Stimulated activated naive CD8-positive, alpha-beta T cell treated with anti-CD3 and anti-CD28 coated beads, Interleukin-15, amount 100 ng/mL, for 72 hours (primary cell): ENCODE measurements at regions not wholly inside any gene's neighbourhood (a gene's known extent, or its start where the extent isn't known, plus 50 kb on each side); places are given as distances from the start of the nearest gene placed in this dataset.
"Not testable (repeated sequence)": the region's sequence is repeated elsewhere in the genome, so short reads cannot be mapped to it uniquely, and the experiment has no call there.

ENCODE experiments used
- ATAC-seq: fragments of 150-1000 bp; cut with Tn5 transposase; 2 replicates; pipeline ENCODE4 v1.10.0; 2021; ENCODE audit warnings: mild to moderate bottlenecking, moderate library complexity
- DNase-seq, 2 donors: peaks; one replicate each; pipeline ENCODE4 v3.0.0; 2021 to 2022
- H3K27ac Mint-ChIP-seq, 2 donors: one replicate each; pipeline ENCODE4 v1.8.0; 2022; ENCODE audit warnings: mild to moderate bottlenecking in 2 of 2, mixed read lengths in 2 of 2, moderate library complexity in 2 of 2
- H3K27me3 Mint-ChIP-seq: one replicate; pipeline ENCODE4 v1.8.0; 2022; ENCODE audit warnings: mixed read lengths
- H3K4me1 Mint-ChIP-seq: one replicate; pipeline ENCODE4 v1.8.0; 2022; ENCODE audit warnings: mild to moderate bottlenecking, mixed read lengths
- H3K4me3 Mint-ChIP-seq, 2 donors: one replicate each; pipeline ENCODE4 v1.8.0; 2022; ENCODE audit warnings: mild to moderate bottlenecking in 2 of 2, mixed read lengths in 2 of 2, moderate library complexity in 1 of 2
- H3K9me3 Mint-ChIP-seq, 2 donors: one replicate each; pipeline ENCODE4 v1.8.0; 2022; ENCODE audit warnings: mixed read lengths in 2 of 2

- Mint-ChIP-seq H3K27me3 (no peaks in the 10 kb centered on the region), H3K4me1 (no peaks in the 10 kb centered on the region), H3K27ac (no peak overlapping the region), H3K9me3 (no peaks in the 10 kb centered on the region), H3K4me3 (no peak overlapping the region)
- no peak for DNase-seq
- ATAC-seq, result no peak
Observed at GRCh38 chr9:104300124-104300523, 203.9 kb upstream of the OR13F1 start.

- Mint-ChIP-seq H3K27me3 (no peaks in the 10 kb centered on the region), H3K4me3 (no peak overlapping the region), H3K9me3 (peaks cover 11 to 12% of the 10 kb centered on the region in 2 donors), H3K27ac (no peak overlapping the region), H3K4me1 (no peaks in the 10 kb centered on the region)
- no peak for ATAC-seq
- DNase-seq, result no peak
Observed at GRCh38 chr9:104301755-104302154, 202.3 kb upstream of the OR13F1 start.

GRCh38 chr9:104302775-104303174 is 201.3 kb upstream of the OR13F1 start:
- H3K4me1 Mint-ChIP-seq, result no peaks in the 10 kb centered on the region
- no peaks in the 10 kb centered on the region for H3K27me3 Mint-ChIP-seq
- DNase-seq, result no peak
- H3K27ac Mint-ChIP-seq, result no peak overlapping the region
- no peak overlapping the region for H3K4me3 Mint-ChIP-seq
- H3K9me3 Mint-ChIP-seq, result peaks cover 14 to 17% of the 10 kb centered on the region in 2 donors
- no peak for ATAC-seq

GRCh38 chr9:104304925-104305324 is 199.1 kb upstream of the OR13F1 start:
- no peak overlapping the region for H3K4me3 Mint-ChIP-seq
- no peaks in the 10 kb centered on the region for H3K27me3 Mint-ChIP-seq
- H3K4me1 Mint-ChIP-seq, result no peaks in the 10 kb centered on the region
- H3K27ac Mint-ChIP-seq, result no peak overlapping the region
- H3K9me3 Mint-ChIP-seq, result peaks cover 24 to 25% of the 10 kb centered on the region in 2 donors
- DNase-seq (no peak), ATAC-seq (no peak)

- Mint-ChIP-seq H3K4me3 (no peak overlapping the region), H3K27ac (no peak overlapping the region), H3K9me3 (peaks cover 4 to 5% of the 10 kb centered on the region in 2 donors), H3K4me1 (no peaks in the 10 kb centered on the region), H3K27me3 (no peaks in the 10 kb centered on the region)
- ATAC-seq, result no peak
- DNase-seq, result no peak
Observed at GRCh38 chr9:104313396-104314110, 190.5 kb upstream of the OR13F1 start.

GRCh38 chr9:104316201-104317009 is 187.7 kb upstream of the OR13F1 start:
- ATAC-seq, H3K4me3 Mint-ChIP-seq, H3K4me1 Mint-ChIP-seq, H3K9me3 Mint-ChIP-seq, DNase-seq, H3K27me3 Mint-ChIP-seq: not testable (repeated sequence)
- peak overlapping the region in 1 of 2 donors; percentile 50 for H3K27ac Mint-ChIP-seq

- no peak overlapping the region for H3K27ac Mint-ChIP-seq
- ATAC-seq, result no peak
- peaks cover 0 to 5% of the 10 kb centered on the region in 2 donors for H3K9me3 Mint-ChIP-seq
- H3K27me3 Mint-ChIP-seq, result no peaks in the 10 kb centered on the region
- H3K4me3 Mint-ChIP-seq, result no peak overlapping the region
- DNase-seq, result no peak
- no peaks in the 10 kb centered on the region for H3K4me1 Mint-ChIP-seq
Observed at GRCh38 chr9:104319198-104319597, 184.9 kb upstream of the OR13F1 start.

- H3K4me1 Mint-ChIP-seq, result no peaks in the 10 kb centered on the region
- H3K27ac Mint-ChIP-seq, result no peak overlapping the region
- no peak overlapping the region for H3K4me3 Mint-ChIP-seq
- H3K9me3 Mint-ChIP-seq, result peaks cover 0 to 5% of the 10 kb centered on the region in 2 donors
- no peaks in the 10 kb centered on the region for H3K27me3 Mint-ChIP-seq
- ATAC-seq (no peak), DNase-seq (no peak)
Observed at GRCh38 chr9:104319685-104320084, 184.4 kb upstream of the OR13F1 start.

GRCh38 chr9:104322596-104322995 is 181.5 kb upstream of the OR13F1 start:
- no peak overlapping the region for H3K27ac Mint-ChIP-seq
- no peaks in the 10 kb centered on the region for H3K4me1 Mint-ChIP-seq
- H3K27me3 Mint-ChIP-seq, result no peaks in the 10 kb centered on the region
- DNase-seq (no peak), ATAC-seq (no peak)
- H3K4me3 Mint-ChIP-seq, result no peak overlapping the region
- peaks cover 0 to 5% of the 10 kb centered on the region in 2 donors for H3K9me3 Mint-ChIP-seq

- not testable (repeated sequence) for H3K9me3 Mint-ChIP-seq, DNase-seq, H3K27me3 Mint-ChIP-seq, H3K4me3 Mint-ChIP-seq, ATAC-seq, H3K4me1 Mint-ChIP-seq, H3K27ac Mint-ChIP-seq
Observed at GRCh38 chr9:104323967-104324694, 179.9 kb upstream of the OR13F1 start.

GRCh38 chr9:104326912-104327311 is 177.2 kb upstream of the OR13F1 start:
- Mint-ChIP-seq H3K27me3 (no peaks in the 10 kb centered on the region), H3K4me3 (no peak overlapping the region), H3K9me3 (peaks cover 9 to 10% of the 10 kb centered on the region in 2 donors), H3K4me1 (no peaks in the 10 kb centered on the region), H3K27ac (no peak overlapping the region)
- ATAC-seq (no peak), DNase-seq (no peak)

- peaks cover 7 to 9% of the 10 kb centered on the region in 2 donors for H3K9me3 Mint-ChIP-seq
- H3K4me1 Mint-ChIP-seq, result no peaks in the 10 kb centered on the region
- DNase-seq (no peak), ATAC-seq (no peak)
- no peaks in the 10 kb centered on the region for H3K27me3 Mint-ChIP-seq
- no peak overlapping the region for H3K4me3 Mint-ChIP-seq
- H3K27ac Mint-ChIP-seq, result peak overlapping the region in 1 of 2 donors; percentile 64
Observed at GRCh38 chr9:104329245-104329644, 174.8 kb upstream of the OR13F1 start.

- Mint-ChIP-seq H3K9me3 (peaks cover 18 to 19% of the 10 kb centered on the region in 2 donors), H3K4me1 (no peaks in the 10 kb centered on the region), H3K4me3 (no peak overlapping the region), H3K27me3 (no peaks in the 10 kb centered on the region), H3K27ac (no peak overlapping the region)
- DNase-seq, result no peak
- ATAC-seq, result no peak
Observed at GRCh38 chr9:104330841-104331240, 173.2 kb upstream of the OR13F1 start.

- Mint-ChIP-seq H3K27ac (no peak overlapping the region), H3K4me1 (no peaks in the 10 kb centered on the region), H3K27me3 (no peaks in the 10 kb centered on the region), H3K4me3 (no peak overlapping the region), H3K9me3 (peaks cover 16 to 24% of the 10 kb centered on the region in 2 donors)
- ATAC-seq, result no peak
- no peak for DNase-seq
Observed at GRCh38 chr9:104334549-104334948, 169.5 kb upstream of the OR13F1 start.

GRCh38 chr9:104339692-104340091 is 164.4 kb upstream of the OR13F1 start:
- no peak overlapping the region for H3K4me3 Mint-ChIP-seq
- H3K4me1 Mint-ChIP-seq, result no peaks in the 10 kb centered on the region
- no peak for DNase-seq
- H3K27me3 Mint-ChIP-seq, result no peaks in the 10 kb centered on the region
- H3K9me3 Mint-ChIP-seq, result peaks cover 8 to 17% of the 10 kb centered on the region in 2 donors
- ATAC-seq, result no peak
- no peak overlapping the region for H3K27ac Mint-ChIP-seq

- Mint-ChIP-seq H3K4me3 (no peak overlapping the region), H3K27ac (peak overlapping the region in 1 of 2 donors; percentile 12), H3K4me1 (no peaks in the 10 kb centered on the region), H3K27me3 (no peaks in the 10 kb centered on the region), H3K9me3 (no peaks in the 10 kb centered on the region)
- ATAC-seq (no peak), DNase-seq (no peak)
Observed at GRCh38 chr9:104342552-104342951, 161.5 kb upstream of the OR13F1 start.
